ENCODE measurements at regions not wholly inside any gene's neighbourhood (a gene's known extent, or its start where the extent isn't known, plus 50 kb on each side); places are given as distances from the start of the nearest gene placed in this dataset.

- H3K27me3 ChIP-seq: no peaks in the 10 kb centered on the region
- H3K36me3 ChIP-seq: no peaks in the 10 kb centered on the region
- no peak for TF ChIP-seq CTCF (IDR thresholded peaks at IDR 0.05)
- H3K4me3 ChIP-seq (ENCODE audit: low read depth in 1 of 2, low read length in 1 of 2): no peak overlapping the region
- H3K27ac ChIP-seq: no peak overlapping the region
- H3K9me3 ChIP-seq: no peaks in the 10 kb centered on the region
- H3K4me1 ChIP-seq (ENCODE audit: control insufficient read depth in 1 of 2, insufficient read depth in 1 of 2, low read depth in 1 of 2, low read length in 1 of 2): no peaks in the 10 kb centered on the region
These were observed 275.1 kb upstream of the ANKRD55 start for GRCh38 chr5:56508249-56508648.

GRCh38 chr5:56507351-56507930, 274.3 kb upstream of the ANKRD55 start:
- no peaks in the 10 kb centered on the region for H3K36me3 ChIP-seq
- H3K27me3 ChIP-seq: no peaks in the 10 kb centered on the region
- no peak for TF ChIP-seq CTCF (IDR thresholded peaks at IDR 0.05)
- no peaks in the 10 kb centered on the region for H3K9me3 ChIP-seq
- no peak overlapping the region for H3K4me3 ChIP-seq (ENCODE audit: low read depth in 1 of 2, low read length in 1 of 2)
- H3K4me1 ChIP-seq (ENCODE audit: control insufficient read depth in 1 of 2, insufficient read depth in 1 of 2, low read depth in 1 of 2, low read length in 1 of 2): no peaks in the 10 kb centered on the region
- no peak overlapping the region for H3K27ac ChIP-seq

DNA sequence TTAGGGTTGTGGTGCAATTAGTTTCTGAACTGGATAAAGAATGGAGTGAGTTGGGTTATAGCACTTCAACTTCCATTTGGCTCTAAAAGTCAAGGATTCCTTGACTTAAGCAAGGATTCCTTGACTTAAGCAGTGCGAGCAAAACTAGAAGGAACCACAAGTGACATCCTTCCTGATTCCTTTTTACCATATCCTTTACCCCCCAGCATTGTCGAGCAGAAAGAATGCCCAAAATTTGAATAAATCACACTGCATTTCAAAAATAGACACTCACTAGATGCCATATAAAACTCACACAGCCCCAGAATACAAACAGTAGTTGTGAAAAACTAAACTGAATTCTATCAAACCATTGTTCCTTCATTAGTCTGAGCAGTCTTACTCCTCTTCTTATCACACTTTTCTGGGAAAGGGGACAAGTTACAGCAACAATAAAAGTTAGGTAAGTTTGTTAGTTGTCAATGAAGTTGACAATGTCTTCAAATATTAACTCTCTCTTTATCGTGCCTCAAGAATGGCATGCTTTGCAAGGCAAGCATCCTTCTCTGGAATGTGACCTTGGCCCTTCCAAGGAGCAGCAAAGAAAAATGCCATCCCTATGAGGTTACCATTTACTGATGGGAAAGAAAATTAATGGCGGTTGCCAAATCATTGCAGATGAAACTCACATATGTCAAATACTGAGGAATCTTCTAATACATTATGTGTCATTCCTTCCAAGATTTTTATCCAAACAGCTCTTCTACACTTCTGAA, 273.3 kb upstream of the ANKRD55 start:
- TF ChIP-seq CTCF (IDR thresholded peaks at IDR 0.05): no peak
- Histone ChIP-seq H3K27me3 (no peaks in the 10 kb centered on the region), H3K4me1 (ENCODE audit: control insufficient read depth in 1 of 2, insufficient read depth in 1 of 2, low read depth in 1 of 2, low read length in 1 of 2) (no peaks in the 10 kb centered on the region), H3K4me3 (ENCODE audit: low read depth in 1 of 2, low read length in 1 of 2) (no peak overlapping the region), H3K9me3 (no peaks in the 10 kb centered on the region), H3K36me3 (no peaks in the 10 kb centered on the region), H3K27ac (no peak overlapping the region)

DNA sequence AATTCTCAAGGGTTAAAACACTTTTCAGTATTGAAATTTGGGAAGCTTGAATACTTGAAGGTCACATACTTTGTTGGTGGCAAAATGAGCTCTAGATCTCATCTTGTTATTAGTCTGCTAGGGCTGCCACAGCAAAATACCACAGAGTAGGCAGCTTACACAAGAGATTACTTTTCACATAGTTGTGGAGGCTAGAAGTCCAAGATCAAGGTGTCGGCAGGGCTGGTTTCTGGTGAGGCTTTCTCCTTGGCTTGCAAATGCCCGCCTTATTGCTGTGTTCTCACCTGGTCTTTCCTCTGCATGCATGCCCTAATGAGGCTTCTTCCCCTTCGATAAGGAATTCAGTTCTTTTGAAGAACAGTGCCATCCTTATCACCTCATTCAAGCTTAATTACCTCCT, 270.8 kb upstream of the ANKRD55 start:
- H3K27ac ChIP-seq: no peak overlapping the region
- no peaks in the 10 kb centered on the region for H3K4me1 ChIP-seq (ENCODE audit: control insufficient read depth in 1 of 2, insufficient read depth in 1 of 2, low read depth in 1 of 2, low read length in 1 of 2)
- no peaks in the 10 kb centered on the region for H3K27me3 ChIP-seq
- no peak overlapping the region for H3K4me3 ChIP-seq (ENCODE audit: low read depth in 1 of 2, low read length in 1 of 2)
- H3K9me3 ChIP-seq: no peaks in the 10 kb centered on the region
- H3K36me3 ChIP-seq: no peaks in the 10 kb centered on the region
- TF ChIP-seq CTCF (IDR thresholded peaks at IDR 0.05): no peak

DNA sequence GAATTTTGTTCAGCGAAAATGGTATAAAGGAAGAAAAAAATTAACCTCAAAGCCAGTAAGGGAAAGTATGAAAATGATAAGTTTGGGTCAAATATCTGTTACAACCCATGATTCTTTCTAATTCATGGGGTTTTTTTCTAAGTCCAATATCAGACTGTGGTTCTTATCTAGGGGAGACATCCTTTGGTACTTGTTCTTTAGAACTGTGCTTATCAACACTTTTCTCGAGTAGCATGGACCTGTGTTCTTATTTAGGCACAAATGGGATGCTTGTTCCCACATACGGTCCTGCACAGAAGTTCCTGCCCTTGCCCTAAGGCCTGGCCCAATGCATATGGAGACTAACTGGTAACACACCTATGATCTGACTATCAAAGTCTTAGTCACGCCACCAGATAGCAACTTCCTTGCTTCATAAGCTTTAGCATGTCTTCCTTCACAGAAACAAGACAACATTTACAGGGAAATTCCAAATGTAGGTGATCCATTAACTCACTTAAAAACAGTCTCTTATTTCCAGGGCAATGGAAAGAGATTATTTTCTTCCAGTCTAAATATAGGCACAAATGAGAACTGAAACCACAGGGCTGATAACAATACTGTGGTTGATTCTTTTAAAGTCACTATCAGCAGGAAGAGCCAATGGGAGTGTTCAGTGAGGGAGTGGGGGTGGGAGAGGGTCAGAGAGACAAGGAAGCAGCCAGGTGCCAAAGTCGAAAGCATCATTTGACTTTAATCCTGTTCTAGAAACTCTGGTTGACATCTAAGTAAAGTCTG, 268.8 kb upstream of the ANKRD55 start:
- H3K4me3 ChIP-seq (ENCODE audit: low read depth in 1 of 2, low read length in 1 of 2): no peak overlapping the region
- no peaks in the 10 kb centered on the region for H3K27me3 ChIP-seq
- H3K36me3 ChIP-seq: no peaks in the 10 kb centered on the region
- no peaks in the 10 kb centered on the region for H3K9me3 ChIP-seq
- TF ChIP-seq CTCF (IDR thresholded peaks at IDR 0.05): no peak
- no peak overlapping the region for H3K27ac ChIP-seq
- H3K4me1 ChIP-seq (ENCODE audit: control insufficient read depth in 1 of 2, insufficient read depth in 1 of 2, low read depth in 1 of 2, low read length in 1 of 2): no peaks in the 10 kb centered on the region

Data from neutrophil (primary cell).